ENCODE measurements at regions not wholly inside any gene's neighbourhood (a gene's known extent, or its start where the extent isn't known, plus 50 kb on each side); places are given as distances from the start of the nearest gene placed in this dataset.

DNA sequence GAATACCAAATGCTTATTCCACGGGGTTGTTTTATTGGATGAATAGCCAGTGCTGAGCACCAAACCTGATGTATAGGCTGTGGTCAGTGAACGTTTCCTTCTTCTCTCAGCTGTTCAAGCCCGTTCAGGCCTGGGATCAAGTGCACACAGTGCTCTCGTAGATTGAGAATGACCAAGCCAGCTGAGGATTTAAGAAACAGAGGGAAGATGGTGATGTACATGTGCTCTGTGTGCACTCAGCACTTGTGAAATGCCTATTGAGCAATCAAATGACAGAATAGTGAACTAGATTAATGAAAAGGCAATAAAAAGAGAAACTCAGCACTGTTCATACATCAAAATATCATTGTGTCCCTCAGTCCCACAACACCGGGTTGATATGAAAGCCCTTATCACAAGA is 302.5 kb downstream of the BMPER start:
- ATAC-seq (ENCODE audit: low read depth): no peak
- intact Hi-C loops (cut with micrococcal nuclease): no loop called here
- no peaks in the 10 kb centered on the region for H3K4me1 Mint-ChIP-seq
- ChIA-PET POLR2A (no interaction called here), CTCF (no interaction called here)
- H3K4me3 Mint-ChIP-seq: no peak overlapping the region
- TF ChIP-seq, protein P1, sequence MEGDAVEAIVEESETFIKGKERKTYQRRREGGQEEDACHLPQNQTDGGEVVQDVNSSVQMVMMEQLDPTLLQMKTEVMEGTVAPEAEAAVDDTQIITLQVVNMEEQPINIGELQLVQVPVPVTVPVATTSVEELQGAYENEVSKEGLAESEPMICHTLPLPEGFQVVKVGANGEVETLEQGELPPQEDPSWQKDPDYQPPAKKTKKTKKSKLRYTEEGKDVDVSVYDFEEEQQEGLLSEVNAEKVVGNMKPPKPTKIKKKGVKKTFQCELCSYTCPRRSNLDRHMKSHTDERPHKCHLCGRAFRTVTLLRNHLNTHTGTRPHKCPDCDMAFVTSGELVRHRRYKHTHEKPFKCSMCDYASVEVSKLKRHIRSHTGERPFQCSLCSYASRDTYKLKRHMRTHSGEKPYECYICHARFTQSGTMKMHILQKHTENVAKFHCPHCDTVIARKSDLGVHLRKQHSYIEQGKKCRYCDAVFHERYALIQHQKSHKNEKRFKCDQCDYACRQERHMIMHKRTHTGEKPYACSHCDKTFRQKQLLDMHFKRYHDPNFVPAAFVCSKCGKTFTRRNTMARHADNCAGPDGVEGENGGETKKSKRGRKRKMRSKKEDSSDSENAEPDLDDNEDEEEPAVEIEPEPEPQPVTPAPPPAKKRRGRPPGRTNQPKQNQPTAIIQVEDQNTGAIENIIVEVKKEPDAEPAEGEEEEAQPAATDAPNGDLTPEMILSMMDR (IDR thresholded peaks at IDR 0.05): no peak
- H3K9me3 Mint-ChIP-seq: no peaks in the 10 kb centered on the region
- no peaks in the 10 kb centered on the region for H3K36me3 Mint-ChIP-seq (ENCODE audit: low read depth)
- no peak overlapping the region for H3K27ac Mint-ChIP-seq
- no peak for DNase-seq
- H3K27me3 Mint-ChIP-seq: no peaks in the 10 kb centered on the region

DNA sequence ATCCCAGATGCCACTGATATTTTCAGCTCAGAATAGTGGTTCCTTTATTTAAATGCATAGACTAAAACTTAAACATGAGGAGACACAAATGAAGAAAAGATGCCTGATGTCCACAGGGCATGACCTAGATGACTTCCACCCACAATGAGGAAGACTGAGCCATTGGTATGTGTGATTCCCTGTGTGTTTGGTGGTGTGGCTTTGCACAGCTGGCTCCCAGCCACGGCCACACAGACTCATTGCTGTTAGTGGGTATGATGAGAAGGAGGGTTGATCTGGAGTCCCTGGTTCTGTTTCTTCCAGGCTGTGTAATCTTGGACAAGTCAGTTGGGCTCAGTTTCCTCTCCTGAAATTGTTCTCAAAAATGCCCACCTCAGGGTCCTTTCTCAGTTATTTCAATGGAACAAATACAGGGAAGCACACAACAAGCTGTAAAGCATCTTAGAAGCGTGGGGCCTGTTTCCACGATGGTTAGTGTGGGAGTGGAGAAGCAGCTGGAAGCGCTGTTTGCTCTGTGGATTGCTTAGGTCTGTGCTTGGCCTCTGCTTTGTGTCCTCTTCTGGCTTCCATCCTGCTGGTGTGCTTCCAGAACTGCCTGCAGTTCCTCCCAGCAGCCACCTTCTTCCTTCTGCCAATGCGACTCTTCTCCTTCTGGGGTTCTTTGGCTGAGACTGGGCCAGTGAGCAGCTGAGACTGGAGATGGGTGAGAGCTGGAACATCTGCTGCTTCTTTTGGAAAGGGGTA is 303.7 kb downstream of the BMPER start:
- ChIA-PET CTCF (no interaction called here), POLR2A (no interaction called here)
- Mint-ChIP-seq H3K27me3 (no peaks in the 10 kb centered on the region), H3K27ac (no peak overlapping the region), H3K36me3 (ENCODE audit: low read depth) (no peaks in the 10 kb centered on the region), H3K9me3 (no peaks in the 10 kb centered on the region), H3K4me1 (no peaks in the 10 kb centered on the region), H3K4me3 (no peak overlapping the region)
- no peak for DNase-seq
- ATAC-seq (ENCODE audit: low read depth): no peak
- intact Hi-C loops (cut with micrococcal nuclease): no loop called here
- TF ChIP-seq, protein P1 (IDR thresholded peaks at IDR 0.05): no peak

DNA sequence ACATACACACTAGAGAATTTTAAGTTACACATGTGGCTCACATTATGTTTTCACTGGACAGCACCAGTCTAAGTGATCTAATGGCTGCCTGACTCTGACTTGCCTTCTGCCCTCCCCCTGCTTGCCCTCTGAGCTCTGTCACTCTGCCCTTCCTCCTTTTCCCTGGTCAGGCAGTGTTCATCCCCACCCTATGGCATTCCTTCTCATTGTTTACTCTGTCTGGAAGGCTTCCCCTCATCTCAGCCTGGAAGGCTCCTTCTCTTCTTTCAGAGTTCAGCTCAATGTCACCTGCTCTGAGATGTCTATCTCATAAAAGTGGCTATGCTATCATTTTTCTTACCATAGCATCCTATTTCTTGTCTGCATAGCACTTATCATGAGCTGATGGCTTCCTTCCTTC is 305.7 kb downstream of the BMPER start:
- TF ChIP-seq, protein P1 (IDR thresholded peaks at IDR 0.05): no peak
- Mint-ChIP-seq H3K9me3 (no peaks in the 10 kb centered on the region), H3K27me3 (no peaks in the 10 kb centered on the region), H3K4me3 (no peak overlapping the region), H3K27ac (no peak overlapping the region), H3K4me1 (no peaks in the 10 kb centered on the region), H3K36me3 (ENCODE audit: low read depth) (no peaks in the 10 kb centered on the region)
- no peak for DNase-seq
- ChIA-PET CTCF (no interaction called here), POLR2A (no interaction called here)
- intact Hi-C loops (cut with micrococcal nuclease): no loop called here
- no peak for ATAC-seq (ENCODE audit: low read depth)

DNA sequence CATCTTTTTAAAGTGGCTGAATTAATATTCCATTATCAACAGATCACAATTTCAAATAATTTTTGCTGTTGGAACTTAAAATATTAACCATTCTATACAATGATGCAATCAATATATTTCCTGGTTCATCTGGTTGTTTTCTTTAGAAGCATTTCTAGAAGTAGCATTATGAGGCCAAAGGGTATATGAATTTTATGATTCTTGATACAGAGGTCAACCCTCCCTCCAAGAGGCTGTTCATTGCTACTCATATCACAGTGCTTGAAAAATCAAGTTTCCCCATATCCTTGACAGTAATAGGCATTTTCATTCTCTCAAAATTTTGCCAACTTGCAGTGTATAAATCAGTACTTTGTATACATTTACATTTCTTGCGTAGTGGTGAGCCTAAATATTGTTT is 312.6 kb downstream of the BMPER start:
- Mint-ChIP-seq H3K36me3 (ENCODE audit: low read depth) (no peaks in the 10 kb centered on the region), H3K4me3 (no peak overlapping the region), H3K4me1 (no peaks in the 10 kb centered on the region), H3K9me3 (no peaks in the 10 kb centered on the region), H3K27ac (no peak overlapping the region), H3K27me3 (no peaks in the 10 kb centered on the region)
- no peak for ATAC-seq (ENCODE audit: low read depth)
- intact Hi-C loops (cut with micrococcal nuclease): no loop called here
- ChIA-PET POLR2A (no interaction called here), CTCF (no interaction called here)
- TF ChIP-seq, protein P1 (IDR thresholded peaks at IDR 0.05): no peak
- DNase-seq: no peak

DNA sequence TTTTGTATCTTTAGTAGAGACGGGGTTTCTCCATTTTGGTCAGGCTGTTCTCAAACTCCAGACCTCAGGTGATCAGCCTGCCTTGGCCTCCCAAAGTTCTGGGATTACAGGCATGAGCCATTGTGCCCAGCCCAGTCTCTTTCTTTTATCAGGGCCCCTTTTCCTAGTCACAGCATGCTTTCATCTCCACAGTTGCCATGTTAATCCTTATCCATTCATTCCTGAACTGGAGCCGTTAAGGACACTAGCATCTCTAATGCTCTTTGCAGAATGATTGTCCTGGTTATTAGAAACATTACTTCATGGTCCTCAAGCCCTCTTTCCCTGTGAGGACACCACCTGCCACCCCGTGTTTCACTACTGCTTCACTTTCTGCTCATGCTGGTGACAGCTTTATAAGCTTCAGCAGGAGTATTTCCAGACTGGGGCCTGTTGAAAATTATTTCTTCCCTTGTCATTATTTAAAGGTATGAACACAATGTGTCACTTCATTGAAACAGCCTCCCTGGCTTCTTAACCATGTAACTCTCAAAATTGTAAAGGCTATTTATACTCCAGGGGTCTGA is 313.9 kb downstream of the BMPER start:
- CTCF ChIA-PET: no interaction called here
- no peak for DNase-seq
- Mint-ChIP-seq H3K9me3 (no peaks in the 10 kb centered on the region), H3K4me1 (no peaks in the 10 kb centered on the region), H3K4me3 (no peak overlapping the region), H3K36me3 (ENCODE audit: low read depth) (no peaks in the 10 kb centered on the region), H3K27ac (no peak overlapping the region), H3K27me3 (no peaks in the 10 kb centered on the region)
- intact Hi-C loops (cut with micrococcal nuclease): no loop called here
- TF ChIP-seq, protein P1 (IDR thresholded peaks at IDR 0.05): no peak
- ATAC-seq (ENCODE audit: low read depth): no peak
- POLR2A ChIA-PET: no interaction called here
